K562 (cell line): ENCODE measurements at regions not wholly inside any gene's neighbourhood (a gene's known extent, or its start where the extent isn't known, plus 50 kb on each side); places are given as distances from the start of the nearest gene placed in this dataset.

ENCODE experiments used
- CCAR2 ChIP-seq: fragments of 200-400 bp; formaldehyde crosslinking; IDR thresholded peaks from 2 replicates; pipeline ENCODE4 v1.6.1; 2017; ENCODE audit warnings: mild to moderate bottlenecking, low read depth, low read length
- EZH2 ChIP-seq: IDR thresholded peaks from 2 replicates; pipeline ENCODE4 v1.6.1; 2012; ENCODE audit warnings: low read depth, mild to moderate bottlenecking, inconsistent platforms, low read length, borderline replicate concordance
- NFATC3 ChIP-seq: fragments of 450-650 bp; IDR thresholded peaks from 2 replicates; pipeline ENCODE4 v1.6.1; 2017; ENCODE audit warnings: mild to moderate bottlenecking
- PURB ChIP-seq: sonication (generic); formaldehyde crosslinking; IDR thresholded peaks from 2 replicates; pipeline ENCODE4 v1.9.0; 2021; ENCODE audit warnings: low read depth, mild to moderate bottlenecking, missing genetic modification reagents
- RBBP5 ChIP-seq: fragments of 200-600 bp; sonication (generic); IDR thresholded peaks from 2 replicates; pipeline ENCODE4 v1.6.1; 2012; ENCODE audit warnings: borderline replicate concordance, mild to moderate bottlenecking, low read length, control low read depth, inconsistent platforms; ENCODE audit not compliant: insufficient read depth, poor library complexity, severe bottlenecking
- SMAD4 ChIP-seq: fragments of 250-450 bp; sonication (Bioruptor Pico); conservative IDR thresholded peaks from 2 replicates; pipeline ENCODE4 v1.8.0; 2021; ENCODE audit warnings: inconsistent platforms, mild to moderate bottlenecking, moderate library complexity
- ZFP1 ChIP-seq: fragments of 450-650 bp; formaldehyde crosslinking; IDR thresholded peaks from 2 replicates; pipeline ENCODE4 v1.4.0; 2020; ENCODE audit warnings: mild to moderate bottlenecking, mixed read lengths
- TF ChIP-seq, protein P1 (sequence below), 3 experiments: IDR thresholded peaks in 2 of 3; conservative IDR thresholded peaks in 1 of 3; 2 replicates each; pipeline ENCODE4 v1.5.1; 2011 to 2012; ENCODE audit warnings: low read length in 3 of 3, mild to moderate bottlenecking in 3 of 3, control low read depth in 2 of 3, improper control_type of control experiment in 1 of 3, inconsistent platforms in 1 of 3, low read depth in 1 of 3, mixed read lengths in 1 of 3, moderate library complexity in 1 of 3; ENCODE audit not compliant: insufficient read depth in 2 of 3
- TF ChIP-seq, protein P2 (sequence below): conservative IDR thresholded peaks from 2 replicates; pipeline ENCODE4 v1.6.1; 2011; ENCODE audit warnings: low read depth, mild to moderate bottlenecking, low read length; ENCODE audit not compliant: control insufficient read depth

- TF ChIP-seq SMAD4 (CRISPR knock-in tag) (no peak), ZFP1 (CRISPR knock-in tag) (no peak), EZH2 (no peak), PURB (CRISPR knock-in tag) (no peak), NFATC3 (no peak), CCAR2 (no peak), RBBP5 (no peak)
- TF ChIP-seq, protein P1, sequence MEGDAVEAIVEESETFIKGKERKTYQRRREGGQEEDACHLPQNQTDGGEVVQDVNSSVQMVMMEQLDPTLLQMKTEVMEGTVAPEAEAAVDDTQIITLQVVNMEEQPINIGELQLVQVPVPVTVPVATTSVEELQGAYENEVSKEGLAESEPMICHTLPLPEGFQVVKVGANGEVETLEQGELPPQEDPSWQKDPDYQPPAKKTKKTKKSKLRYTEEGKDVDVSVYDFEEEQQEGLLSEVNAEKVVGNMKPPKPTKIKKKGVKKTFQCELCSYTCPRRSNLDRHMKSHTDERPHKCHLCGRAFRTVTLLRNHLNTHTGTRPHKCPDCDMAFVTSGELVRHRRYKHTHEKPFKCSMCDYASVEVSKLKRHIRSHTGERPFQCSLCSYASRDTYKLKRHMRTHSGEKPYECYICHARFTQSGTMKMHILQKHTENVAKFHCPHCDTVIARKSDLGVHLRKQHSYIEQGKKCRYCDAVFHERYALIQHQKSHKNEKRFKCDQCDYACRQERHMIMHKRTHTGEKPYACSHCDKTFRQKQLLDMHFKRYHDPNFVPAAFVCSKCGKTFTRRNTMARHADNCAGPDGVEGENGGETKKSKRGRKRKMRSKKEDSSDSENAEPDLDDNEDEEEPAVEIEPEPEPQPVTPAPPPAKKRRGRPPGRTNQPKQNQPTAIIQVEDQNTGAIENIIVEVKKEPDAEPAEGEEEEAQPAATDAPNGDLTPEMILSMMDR (IDR thresholded peaks at IDR 0.05 in 2 of 3, conservative IDR thresholded peaks at IDR 0.05 in 1 of 3; ENCODE audit: insufficient read depth in 2 of 3, low read depth in 1 of 3, low read length in 3 of 3), result no peak
- TF ChIP-seq, protein P2, sequence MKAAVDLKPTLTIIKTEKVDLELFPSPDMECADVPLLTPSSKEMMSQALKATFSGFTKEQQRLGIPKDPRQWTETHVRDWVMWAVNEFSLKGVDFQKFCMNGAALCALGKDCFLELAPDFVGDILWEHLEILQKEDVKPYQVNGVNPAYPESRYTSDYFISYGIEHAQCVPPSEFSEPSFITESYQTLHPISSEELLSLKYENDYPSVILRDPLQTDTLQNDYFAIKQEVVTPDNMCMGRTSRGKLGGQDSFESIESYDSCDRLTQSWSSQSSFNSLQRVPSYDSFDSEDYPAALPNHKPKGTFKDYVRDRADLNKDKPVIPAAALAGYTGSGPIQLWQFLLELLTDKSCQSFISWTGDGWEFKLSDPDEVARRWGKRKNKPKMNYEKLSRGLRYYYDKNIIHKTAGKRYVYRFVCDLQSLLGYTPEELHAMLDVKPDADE, result no peak
These were observed 425.6 kb downstream of the SMARCA1 start for GRCh38 chrX:129097668-129098067.
